GM13976 (cell line): ENCODE measurements at regions not wholly inside any gene's neighbourhood (a gene's known extent, or its start where the extent isn't known, plus 50 kb on each side); places are given as distances from the start of the nearest gene placed in this dataset.

Experiments
- DNase-seq: peaks from one replicate; pipeline ENCODE4 v3.0.0; 2012; ENCODE audit warnings: low spot score
- in situ Hi-C: fragments of 300-500 bp; cut with MboI; formaldehyde crosslinking; loops from one replicate; pipeline ENCODE4 v1.12.0; 2022; ENCODE audit warnings: low sequenced_read_pairs, mixed read lengths, inconsistent platforms; ENCODE audit not compliant: unreplicated experiment
- TF ChIP-seq, protein P1 (sequence below): IDR thresholded peaks from 2 replicates; pipeline ENCODE4 v1.5.1; 2012; ENCODE audit warnings: borderline replicate concordance, mild to moderate bottlenecking; ENCODE audit not compliant: insufficient read depth; ENCODE audit errors: extremely low read depth, missing control alignments, control extremely low read depth

DNA sequence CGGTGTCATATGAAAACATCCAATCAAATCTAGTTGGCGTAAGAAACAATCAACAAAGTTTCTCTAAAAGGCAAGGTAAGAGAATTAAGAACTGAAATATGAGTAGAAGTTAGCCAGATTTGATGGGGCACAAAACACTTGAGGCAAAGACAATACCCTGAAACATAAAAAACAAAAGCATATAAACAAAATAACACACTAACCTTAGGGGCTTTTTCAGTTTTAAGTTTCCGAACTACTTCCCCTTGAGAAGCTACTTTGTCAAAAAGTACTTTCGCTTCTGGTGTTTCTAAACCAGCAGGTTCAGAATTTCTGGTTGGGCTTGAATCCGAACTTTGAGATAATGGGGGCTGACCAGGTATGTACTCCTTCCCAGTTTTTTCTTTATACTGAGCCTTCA, 57.9 kb downstream of the EPRS1 start:
- TF ChIP-seq, protein P1, sequence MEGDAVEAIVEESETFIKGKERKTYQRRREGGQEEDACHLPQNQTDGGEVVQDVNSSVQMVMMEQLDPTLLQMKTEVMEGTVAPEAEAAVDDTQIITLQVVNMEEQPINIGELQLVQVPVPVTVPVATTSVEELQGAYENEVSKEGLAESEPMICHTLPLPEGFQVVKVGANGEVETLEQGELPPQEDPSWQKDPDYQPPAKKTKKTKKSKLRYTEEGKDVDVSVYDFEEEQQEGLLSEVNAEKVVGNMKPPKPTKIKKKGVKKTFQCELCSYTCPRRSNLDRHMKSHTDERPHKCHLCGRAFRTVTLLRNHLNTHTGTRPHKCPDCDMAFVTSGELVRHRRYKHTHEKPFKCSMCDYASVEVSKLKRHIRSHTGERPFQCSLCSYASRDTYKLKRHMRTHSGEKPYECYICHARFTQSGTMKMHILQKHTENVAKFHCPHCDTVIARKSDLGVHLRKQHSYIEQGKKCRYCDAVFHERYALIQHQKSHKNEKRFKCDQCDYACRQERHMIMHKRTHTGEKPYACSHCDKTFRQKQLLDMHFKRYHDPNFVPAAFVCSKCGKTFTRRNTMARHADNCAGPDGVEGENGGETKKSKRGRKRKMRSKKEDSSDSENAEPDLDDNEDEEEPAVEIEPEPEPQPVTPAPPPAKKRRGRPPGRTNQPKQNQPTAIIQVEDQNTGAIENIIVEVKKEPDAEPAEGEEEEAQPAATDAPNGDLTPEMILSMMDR = no peak
- in situ Hi-C loops = no loop called here
- DNase-seq = peak; percentile 27

DNA sequence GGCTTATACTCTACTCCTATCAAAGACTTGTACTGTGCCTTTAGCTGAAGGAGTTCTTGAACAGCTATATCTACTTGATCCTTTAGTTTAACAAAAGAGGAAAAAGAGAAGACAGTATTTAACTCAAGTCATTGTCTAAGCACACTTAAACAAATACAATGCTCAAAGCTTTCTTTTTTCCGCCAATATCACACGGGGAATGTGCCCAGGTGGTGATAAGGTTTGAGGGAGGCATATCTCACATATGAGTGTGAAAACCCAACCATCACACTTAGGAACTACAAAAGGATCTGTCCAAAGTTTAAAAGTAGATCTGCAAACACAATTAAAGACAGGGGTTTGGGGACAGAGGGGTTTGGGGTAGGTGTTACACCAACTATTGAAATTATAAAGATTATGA, 59.0 kb upstream of the SLC30A10 start:
- TF ChIP-seq, protein P1 = no peak
- DNase-seq = no peak
- in situ Hi-C loops = no loop called here

DNA sequence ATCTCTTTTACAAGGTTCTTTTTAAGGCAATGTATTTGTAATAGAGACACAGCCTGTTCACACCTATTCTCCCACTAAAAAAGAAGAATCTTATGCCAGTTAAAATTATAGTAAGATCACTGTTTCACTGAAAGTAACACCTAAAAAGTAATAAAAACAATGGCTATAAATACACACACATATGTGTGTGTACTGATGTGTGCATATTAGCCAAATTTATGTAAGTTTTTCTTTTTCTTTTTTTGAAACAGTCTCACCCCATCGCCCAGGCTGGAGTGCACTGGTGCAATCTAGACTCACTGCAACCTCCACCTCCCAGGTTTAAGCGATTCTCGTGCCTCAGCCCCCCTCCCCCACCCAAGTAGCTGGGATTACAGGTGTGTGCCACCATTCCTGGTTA, 56.8 kb upstream of the SLC30A10 start:
- TF ChIP-seq, protein P1 = no peak
- no peak for DNase-seq
- in situ Hi-C loops = no loop called here
